PC-3 (cell line): ENCODE measurements at regions not wholly inside any gene's neighbourhood (a gene's known extent, or its start where the extent isn't known, plus 50 kb on each side); places are given as distances from the start of the nearest gene placed in this dataset.

Source experiments
- ATAC-seq: fragments of 200-7000 bp; cut with Tn5 transposase; 2 replicates; pipeline ENCODE4 v1.9.1; 2020; ENCODE audit warnings: mild to moderate bottlenecking, moderate library complexity
- BruUV-seq: library from RNA; stranded (reverse); fragments of 400-500 nt; replicated peaks from 2 replicates; lab custom pipeline; 2021; lab: Mats Ljungman, UMichigan
- CTCF ChIA-PET: fragments of 300-600 bp; sonication (Branson Sonifier 250); formaldehyde crosslinking; loops from one replicate; lab custom pipeline; 2022; ENCODE audit warnings: antibody characterized with exemption; lab: Charles Lee
- POLR2A ChIA-PET: fragments of 300-600 bp; sonication (Branson Sonifier 250); formaldehyde crosslinking; loops from one replicate; lab custom pipeline; 2022; ENCODE audit warnings: antibody characterized with exemption; ENCODE audit not compliant: unreplicated experiment; lab: Charles Lee
- DNase-seq: peaks from one replicate; pipeline ENCODE4 v3.0.0-alpha.2; 2015
- H2AFZ ChIP-seq: fragments of 300-600 bp; sonication (generic); 2 replicates; pipeline ENCODE4 v1.6.0; 2016; ENCODE audit warnings: antibody characterized with exemption, low read length
- H3F3A ChIP-seq: fragments of 300-600 bp; sonication (generic); one replicate; pipeline ENCODE4 v1.6.0; 2017; ENCODE audit warnings: antibody characterized with exemption, low read length, control low read depth, mild to moderate bottlenecking; ENCODE audit not compliant: unreplicated experiment
- H3K27ac ChIP-seq: fragments of 300-600 bp; sonication (generic); 2 replicates; pipeline ENCODE4 v1.5.1; 2016; ENCODE audit warnings: mild to moderate bottlenecking, low read length
- H3K27me3 ChIP-seq: fragments of 300-600 bp; sonication (generic); 2 replicates; pipeline ENCODE4 v1.6.1; 2016; ENCODE audit warnings: low read length, mixed read lengths
- H3K36me3 ChIP-seq: fragments of 300-600 bp; sonication (generic); 2 replicates; pipeline ENCODE4 v1.6.1; 2016; ENCODE audit warnings: low read depth, mixed run types, low read length, mixed read lengths
- H3K4me1 ChIP-seq: fragments of 300-600 bp; sonication (generic); 2 replicates; pipeline ENCODE4 v1.5.1; 2016; ENCODE audit warnings: low read length; ENCODE audit not compliant: insufficient read depth
- H3K4me2 ChIP-seq: fragments of 300-600 bp; sonication (generic); 2 replicates; pipeline ENCODE4 v1.6.0; 2016; ENCODE audit warnings: low read length
- H3K4me3 ChIP-seq: fragments of 300-600 bp; sonication (generic); 2 replicates; pipeline ENCODE4 v1.5.1; 2016; ENCODE audit warnings: mild to moderate bottlenecking, low read length, mixed read lengths
- H3K79me2 ChIP-seq: fragments of 300-600 bp; sonication (generic); 2 replicates; pipeline ENCODE4 v1.6.1; 2017; ENCODE audit warnings: low read length, mixed read lengths
- H3K9ac ChIP-seq: fragments of 300-600 bp; sonication (generic); 2 replicates; pipeline ENCODE4 v1.6.0; 2016; ENCODE audit warnings: mild to moderate bottlenecking, low read length
- H3K9me2 ChIP-seq: fragments of 300-600 bp; sonication (generic); replicated peaks from 2 replicates; pipeline ENCODE4 v1.6.1; 2016; ENCODE audit warnings: mixed run types, low read length, mixed read lengths
- H3K9me3 ChIP-seq: fragments of 300-600 bp; sonication (generic); 2 replicates; pipeline ENCODE4 v1.6.1; 2016; ENCODE audit warnings: low read length, mixed read lengths
- H4K20me1 ChIP-seq: fragments of 300-600 bp; sonication (generic); 2 replicates; pipeline ENCODE4 v1.6.1; 2016; ENCODE audit warnings: low read length, mixed read lengths
- EZH2 ChIP-seq: fragments of 300-600 bp; sonication (generic); IDR thresholded peaks from one replicate; pipeline ENCODE4 v1.6.1; 2017; ENCODE audit warnings: antibody characterized with exemption, mild to moderate bottlenecking, low read length; ENCODE audit not compliant: unreplicated experiment
- EZH2phosphoT487 ChIP-seq: fragments of 300-600 bp; sonication (generic); IDR thresholded peaks from 2 replicates; pipeline ENCODE4 v1.6.1; 2018; ENCODE audit warnings: mild to moderate bottlenecking, antibody characterized with exemption, low read length, borderline replicate concordance
- intact Hi-C: fragments of 100-400 bp; cut with micrococcal nuclease; formaldehyde crosslinking; loops from 2 replicates; pipeline ENCODE4 v1.9.0; 2023
- TF ChIP-seq, protein P1 (sequence below): fragments of 300-600 bp; sonication (generic); conservative IDR thresholded peaks from 2 replicates; pipeline ENCODE4 v1.5.1; 2017; ENCODE audit warnings: antibody characterized with exemption, low read depth, mild to moderate bottlenecking, low read length

DNA sequence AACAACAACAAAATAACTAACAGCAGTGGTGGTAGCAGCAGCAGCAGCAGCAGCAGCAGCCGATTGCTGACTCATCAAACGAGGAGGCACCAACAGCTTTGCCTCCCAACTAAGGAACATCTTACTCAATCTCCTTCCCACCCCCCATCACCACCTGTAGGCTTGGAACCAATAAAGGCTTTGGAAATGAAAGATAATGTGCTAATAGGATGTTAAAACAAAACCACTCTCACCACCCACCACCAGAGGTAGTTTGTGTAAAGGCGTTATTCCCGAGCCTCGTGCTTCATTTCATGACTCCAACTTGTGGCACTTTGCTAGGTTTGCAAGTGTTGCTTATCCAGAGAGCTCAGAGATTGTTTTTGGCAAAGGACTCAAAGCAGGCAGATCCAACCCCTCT lies 346.5 kb downstream of the CD83 start:
- ATAC-seq, result no peak

DNA sequence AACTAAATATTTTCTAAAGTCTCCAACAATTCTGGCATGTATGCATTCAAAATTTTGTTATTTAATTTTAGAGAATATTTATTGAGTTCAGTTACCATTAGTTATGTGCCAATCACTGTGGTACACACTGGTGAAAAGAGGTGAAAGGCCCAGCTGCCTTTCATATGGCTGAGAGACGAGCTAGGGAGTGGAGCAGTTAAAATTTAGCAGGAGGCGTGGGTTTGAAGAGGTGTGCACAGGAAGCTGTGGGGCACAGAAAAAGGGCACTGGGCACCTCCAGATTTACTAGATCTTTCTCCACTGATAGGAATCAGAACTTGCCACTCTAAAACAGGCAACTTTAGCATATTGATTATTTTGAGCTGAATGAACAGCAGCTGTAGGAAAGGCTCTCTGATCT lies 347.1 kb downstream of the CD83 start:
- intact Hi-C loops, result no loop called here
- CTCF ChIA-PET, result no interaction called here
- Histone ChIP-seq H3K27ac (no peak overlapping the region), H3K4me2 (no peak overlapping the region), H2AFZ (no peak overlapping the region), H4K20me1 (no peaks in the 10 kb centered on the region), H3K27me3 (no peaks in the 10 kb centered on the region), H3F3A (no peaks in the 10 kb centered on the region), H3K4me3 (no peak overlapping the region), H3K9me3 (no peaks in the 10 kb centered on the region), H3K9me2 (no peaks in the 10 kb centered on the region), H3K36me3 (no peaks in the 10 kb centered on the region), H3K9ac (no peak overlapping the region), H3K79me2 (no peaks in the 10 kb centered on the region), H3K4me1 (0 out of 2 replicates have a peak, but pooled peaks cover 2% of the 10 kb centered on the region)
- POLR2A ChIA-PET, result no interaction called here
- DNase-seq (no peak), ATAC-seq (no peak)
- no TSS peak for BruUV-seq
- TF ChIP-seq EZH2phosphoT487 (no peak), EZH2 (no peak)
- TF ChIP-seq, protein P1, sequence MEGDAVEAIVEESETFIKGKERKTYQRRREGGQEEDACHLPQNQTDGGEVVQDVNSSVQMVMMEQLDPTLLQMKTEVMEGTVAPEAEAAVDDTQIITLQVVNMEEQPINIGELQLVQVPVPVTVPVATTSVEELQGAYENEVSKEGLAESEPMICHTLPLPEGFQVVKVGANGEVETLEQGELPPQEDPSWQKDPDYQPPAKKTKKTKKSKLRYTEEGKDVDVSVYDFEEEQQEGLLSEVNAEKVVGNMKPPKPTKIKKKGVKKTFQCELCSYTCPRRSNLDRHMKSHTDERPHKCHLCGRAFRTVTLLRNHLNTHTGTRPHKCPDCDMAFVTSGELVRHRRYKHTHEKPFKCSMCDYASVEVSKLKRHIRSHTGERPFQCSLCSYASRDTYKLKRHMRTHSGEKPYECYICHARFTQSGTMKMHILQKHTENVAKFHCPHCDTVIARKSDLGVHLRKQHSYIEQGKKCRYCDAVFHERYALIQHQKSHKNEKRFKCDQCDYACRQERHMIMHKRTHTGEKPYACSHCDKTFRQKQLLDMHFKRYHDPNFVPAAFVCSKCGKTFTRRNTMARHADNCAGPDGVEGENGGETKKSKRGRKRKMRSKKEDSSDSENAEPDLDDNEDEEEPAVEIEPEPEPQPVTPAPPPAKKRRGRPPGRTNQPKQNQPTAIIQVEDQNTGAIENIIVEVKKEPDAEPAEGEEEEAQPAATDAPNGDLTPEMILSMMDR, result no peak

More for the DNA sequence above, 346.5 kb downstream of the CD83 start:
- Histone ChIP-seq H3K79me2 (no peaks in the 10 kb centered on the region), H3K27me3 (no peaks in the 10 kb centered on the region), H3K27ac (no peak overlapping the region), H3K4me3 (no peak overlapping the region), H3K9ac (no peak overlapping the region), H3K36me3 (no peaks in the 10 kb centered on the region), H3K4me2 (no peak overlapping the region), H4K20me1 (no peaks in the 10 kb centered on the region), H2AFZ (no peak overlapping the region), H3K9me2 (no peaks in the 10 kb centered on the region), H3K4me1 (peaks cover 9% of the 10 kb centered on the region), H3F3A (no peaks in the 10 kb centered on the region), H3K9me3 (no peaks in the 10 kb centered on the region)
- TF ChIP-seq EZH2phosphoT487 (no peak), EZH2 (no peak)
- TF ChIP-seq, protein P1, result 0 out of 2 replicates have a peak, but pooled peaks have one; percentile 13
- BruUV-seq, result no TSS peak
- intact Hi-C loops, result no loop called here
- no peak for DNase-seq
- POLR2A ChIA-PET, result no interaction called here
- CTCF ChIA-PET, result no interaction called here

DNA sequence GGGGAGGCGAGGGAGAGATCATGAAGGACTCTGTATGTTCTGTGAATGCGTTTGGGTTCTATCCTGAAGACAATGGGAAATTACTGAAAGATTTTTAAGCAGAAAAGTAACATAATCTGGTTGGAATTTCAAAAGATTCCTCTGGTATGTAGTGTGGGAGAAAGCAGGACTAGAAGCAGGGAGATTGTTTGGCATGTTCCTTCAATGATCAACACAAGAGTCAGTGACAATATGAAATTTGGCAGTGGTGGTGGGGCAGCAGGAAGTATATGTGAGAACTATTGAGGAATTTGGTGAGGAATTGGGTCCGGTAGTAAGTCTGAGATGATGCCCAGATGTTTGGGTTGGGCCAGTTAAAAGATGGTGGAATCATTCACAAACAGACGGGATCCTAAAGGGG lies 348.7 kb downstream of the CD83 start:
- no peaks in the 10 kb centered on the region for H3F3A ChIP-seq
- H3K4me3 ChIP-seq, result no peak overlapping the region
- H3K9me3 ChIP-seq, result no peaks in the 10 kb centered on the region
- H4K20me1 ChIP-seq, result no peaks in the 10 kb centered on the region
- no peak for DNase-seq
- no TSS peak for BruUV-seq
- no peaks in the 10 kb centered on the region for H3K36me3 ChIP-seq
- no peak overlapping the region for H3K27ac ChIP-seq
- TF ChIP-seq EZH2 (no peak), EZH2phosphoT487 (no peak)
- TF ChIP-seq, protein P1, result no peak
- no peaks in the 10 kb centered on the region for H3K4me1 ChIP-seq
- no peaks in the 10 kb centered on the region for H3K9me2 ChIP-seq
- CTCF ChIA-PET, result no interaction called here
- POLR2A ChIA-PET, result no interaction called here
- intact Hi-C loops, result no loop called here
- no peaks in the 10 kb centered on the region for H3K27me3 ChIP-seq
- no peak overlapping the region for H3K4me2 ChIP-seq
- H3K9ac ChIP-seq, result no peak overlapping the region
- H3K79me2 ChIP-seq, result no peaks in the 10 kb centered on the region
- no peak overlapping the region for H2AFZ ChIP-seq
- ATAC-seq, result no peak
